ENCODE measurements at regions not wholly inside any gene's neighbourhood (a gene's known extent, or its start where the extent isn't known, plus 50 kb on each side); places are given as distances from the start of the nearest gene placed in this dataset.

GRCh38 chr9:87138128-87139040 lies 191.1 kb upstream of the GAS1 start:
- TF ChIP-seq, protein P1, sequence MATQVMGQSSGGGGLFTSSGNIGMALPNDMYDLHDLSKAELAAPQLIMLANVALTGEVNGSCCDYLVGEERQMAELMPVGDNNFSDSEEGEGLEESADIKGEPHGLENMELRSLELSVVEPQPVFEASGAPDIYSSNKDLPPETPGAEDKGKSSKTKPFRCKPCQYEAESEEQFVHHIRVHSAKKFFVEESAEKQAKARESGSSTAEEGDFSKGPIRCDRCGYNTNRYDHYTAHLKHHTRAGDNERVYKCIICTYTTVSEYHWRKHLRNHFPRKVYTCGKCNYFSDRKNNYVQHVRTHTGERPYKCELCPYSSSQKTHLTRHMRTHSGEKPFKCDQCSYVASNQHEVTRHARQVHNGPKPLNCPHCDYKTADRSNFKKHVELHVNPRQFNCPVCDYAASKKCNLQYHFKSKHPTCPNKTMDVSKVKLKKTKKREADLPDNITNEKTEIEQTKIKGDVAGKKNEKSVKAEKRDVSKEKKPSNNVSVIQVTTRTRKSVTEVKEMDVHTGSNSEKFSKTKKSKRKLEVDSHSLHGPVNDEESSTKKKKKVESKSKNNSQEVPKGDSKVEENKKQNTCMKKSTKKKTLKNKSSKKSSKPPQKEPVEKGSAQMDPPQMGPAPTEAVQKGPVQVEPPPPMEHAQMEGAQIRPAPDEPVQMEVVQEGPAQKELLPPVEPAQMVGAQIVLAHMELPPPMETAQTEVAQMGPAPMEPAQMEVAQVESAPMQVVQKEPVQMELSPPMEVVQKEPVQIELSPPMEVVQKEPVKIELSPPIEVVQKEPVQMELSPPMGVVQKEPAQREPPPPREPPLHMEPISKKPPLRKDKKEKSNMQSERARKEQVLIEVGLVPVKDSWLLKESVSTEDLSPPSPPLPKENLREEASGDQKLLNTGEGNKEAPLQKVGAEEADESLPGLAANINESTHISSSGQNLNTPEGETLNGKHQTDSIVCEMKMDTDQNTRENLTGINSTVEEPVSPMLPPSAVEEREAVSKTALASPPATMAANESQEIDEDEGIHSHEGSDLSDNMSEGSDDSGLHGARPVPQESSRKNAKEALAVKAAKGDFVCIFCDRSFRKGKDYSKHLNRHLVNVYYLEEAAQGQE (IDR thresholded peaks at IDR 0.05; ENCODE audit: insufficient read depth in 1 of 2, low read depth in 2 of 2, low read length in 2 of 2), result no peak
- no peak for TF ChIP-seq POLR2AphosphoS5 (IDR thresholded peaks at IDR 0.05; ENCODE audit: low read depth, low read length)
- no peak for TF ChIP-seq TAF1 (IDR thresholded peaks at IDR 0.05; ENCODE audit: borderline replicate concordance, insufficient read depth, low read length)
- TF ChIP-seq SIN3A (IDR thresholded peaks at IDR 0.05; ENCODE audit: borderline replicate concordance, insufficient read depth, low read length), result no peak
- no peak for TF ChIP-seq FOXP2 (optimal IDR thresholded peaks at IDR 0.05; ENCODE audit: borderline replicate concordance, extremely low read depth, extremely low read length, insufficient read depth)

Data from PFSK-1 (cell line).